MM.1S (cell line): ENCODE measurements at regions not wholly inside any gene's neighbourhood (a gene's known extent, or its start where the extent isn't known, plus 50 kb on each side); places are given as distances from the start of the nearest gene placed in this dataset.

Experiments
- DNase-seq: peaks from one replicate; pipeline ENCODE4 v3.0.0-alpha.2; 2015
- H2AFZ ChIP-seq: fragments of 300-600 bp; sonication (generic); 2 replicates; pipeline ENCODE4 v1.6.0; 2016; ENCODE audit warnings: antibody characterized with exemption, low read length
- H3F3A ChIP-seq: fragments of 300-600 bp; sonication (generic); 2 replicates; pipeline ENCODE4 v1.6.1; 2016; ENCODE audit warnings: mild to moderate bottlenecking, antibody characterized with exemption, low read length, moderate library complexity, mixed read lengths; ENCODE audit not compliant: insufficient read depth
- H3K27ac ChIP-seq: fragments of 300-600 bp; sonication (generic); 2 replicates; pipeline ENCODE4 v1.5.1; 2016; ENCODE audit warnings: mild to moderate bottlenecking, low read length
- H3K27me3 ChIP-seq: fragments of 300-600 bp; sonication (generic); replicated peaks from 2 replicates; pipeline ENCODE4 v1.6.0; 2016; ENCODE audit warnings: low read length; ENCODE audit not compliant: insufficient read depth
- H3K36me3 ChIP-seq: fragments of 300-600 bp; sonication (generic); replicated peaks from 2 replicates; pipeline ENCODE4 v1.6.1; 2016; ENCODE audit warnings: mild to moderate bottlenecking, low read length, mixed read lengths; ENCODE audit not compliant: insufficient read depth
- H3K4me1 ChIP-seq: fragments of 300-600 bp; sonication (generic); 2 replicates; pipeline ENCODE4 v1.6.1; 2016; ENCODE audit warnings: low read length, mixed read lengths
- H3K4me2 ChIP-seq: fragments of 300-600 bp; sonication (generic); 2 replicates; pipeline ENCODE4 v1.6.0; 2016; ENCODE audit warnings: low read depth, low read length
- H3K4me3 ChIP-seq: fragments of 300-600 bp; sonication (generic); 2 replicates; pipeline ENCODE4 v1.5.1; 2016; ENCODE audit warnings: low read length, mixed read lengths
- H3K79me2 ChIP-seq: fragments of 300-600 bp; sonication (generic); 2 replicates; pipeline ENCODE4 v1.6.1; 2016; ENCODE audit warnings: mixed run types, low read length, mixed read lengths
- H3K9ac ChIP-seq: fragments of 300-600 bp; sonication (generic); 2 replicates; pipeline ENCODE4 v1.6.1; 2016; ENCODE audit warnings: low read length, mixed read lengths
- H3K9me2 ChIP-seq: fragments of 300-600 bp; sonication (generic); replicated peaks from 2 replicates; pipeline ENCODE4 v1.6.1; 2016; ENCODE audit warnings: mild to moderate bottlenecking, low read length, mixed read lengths; ENCODE audit not compliant: insufficient read depth
- H3K9me3 ChIP-seq: fragments of 300-600 bp; sonication (generic); replicated peaks from 2 replicates; pipeline ENCODE4 v1.6.1; 2016; ENCODE audit warnings: mild to moderate bottlenecking, low read length, mixed read lengths; ENCODE audit not compliant: insufficient read depth
- H4K20me1 ChIP-seq: fragments of 300-600 bp; sonication (generic); 2 replicates; pipeline ENCODE4 v1.6.1; 2016; ENCODE audit warnings: mild to moderate bottlenecking, low read length, moderate library complexity, mixed read lengths; ENCODE audit not compliant: insufficient read depth
- EZH2 ChIP-seq: fragments of 300-600 bp; sonication (generic); optimal IDR thresholded peaks from 2 replicates; pipeline ENCODE3; 2017; ENCODE audit warnings: low read depth, mild to moderate bottlenecking, antibody characterized with exemption, low read length, mixed read lengths
- EZH2phosphoT487 ChIP-seq: fragments of 300-600 bp; sonication (generic); IDR thresholded peaks from 2 replicates; pipeline ENCODE4 v1.6.1; 2018; ENCODE audit warnings: antibody characterized with exemption, low read length
- TF ChIP-seq, protein P1 (sequence below): fragments of 300-600 bp; sonication (generic); IDR thresholded peaks from 2 replicates; pipeline ENCODE4 v1.5.1; 2016; ENCODE audit warnings: antibody characterized with exemption, low read length, mixed read lengths

DNA sequence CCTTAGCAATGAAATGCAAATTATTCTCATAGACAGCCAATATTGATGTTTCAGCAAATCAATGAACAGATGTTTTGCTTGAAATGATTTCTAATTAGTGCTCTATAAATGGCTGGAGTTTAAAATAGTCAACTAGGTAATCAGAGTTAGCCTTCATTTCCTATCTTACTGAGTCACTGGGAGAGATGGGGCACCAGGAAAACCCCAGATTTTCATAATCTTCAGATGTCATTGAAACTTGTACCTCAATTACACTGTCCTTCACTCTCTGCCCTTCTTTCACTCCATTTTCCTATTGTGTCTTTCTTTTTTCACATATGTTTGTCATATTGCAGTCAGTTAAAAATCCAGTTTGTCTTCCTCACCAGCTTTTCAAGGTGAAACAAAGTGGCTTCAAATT is 92.7 kb downstream of the C12orf75 start:
- 0 out of 2 replicates have a peak, but pooled peaks cover 13% of the 10 kb centered on the region for H3K4me1 ChIP-seq
- TF ChIP-seq EZH2 (no peak), EZH2phosphoT487 (no peak)
- TF ChIP-seq, protein P1, sequence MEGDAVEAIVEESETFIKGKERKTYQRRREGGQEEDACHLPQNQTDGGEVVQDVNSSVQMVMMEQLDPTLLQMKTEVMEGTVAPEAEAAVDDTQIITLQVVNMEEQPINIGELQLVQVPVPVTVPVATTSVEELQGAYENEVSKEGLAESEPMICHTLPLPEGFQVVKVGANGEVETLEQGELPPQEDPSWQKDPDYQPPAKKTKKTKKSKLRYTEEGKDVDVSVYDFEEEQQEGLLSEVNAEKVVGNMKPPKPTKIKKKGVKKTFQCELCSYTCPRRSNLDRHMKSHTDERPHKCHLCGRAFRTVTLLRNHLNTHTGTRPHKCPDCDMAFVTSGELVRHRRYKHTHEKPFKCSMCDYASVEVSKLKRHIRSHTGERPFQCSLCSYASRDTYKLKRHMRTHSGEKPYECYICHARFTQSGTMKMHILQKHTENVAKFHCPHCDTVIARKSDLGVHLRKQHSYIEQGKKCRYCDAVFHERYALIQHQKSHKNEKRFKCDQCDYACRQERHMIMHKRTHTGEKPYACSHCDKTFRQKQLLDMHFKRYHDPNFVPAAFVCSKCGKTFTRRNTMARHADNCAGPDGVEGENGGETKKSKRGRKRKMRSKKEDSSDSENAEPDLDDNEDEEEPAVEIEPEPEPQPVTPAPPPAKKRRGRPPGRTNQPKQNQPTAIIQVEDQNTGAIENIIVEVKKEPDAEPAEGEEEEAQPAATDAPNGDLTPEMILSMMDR, result no peak
- H3K27ac ChIP-seq, result no peak overlapping the region

DNA sequence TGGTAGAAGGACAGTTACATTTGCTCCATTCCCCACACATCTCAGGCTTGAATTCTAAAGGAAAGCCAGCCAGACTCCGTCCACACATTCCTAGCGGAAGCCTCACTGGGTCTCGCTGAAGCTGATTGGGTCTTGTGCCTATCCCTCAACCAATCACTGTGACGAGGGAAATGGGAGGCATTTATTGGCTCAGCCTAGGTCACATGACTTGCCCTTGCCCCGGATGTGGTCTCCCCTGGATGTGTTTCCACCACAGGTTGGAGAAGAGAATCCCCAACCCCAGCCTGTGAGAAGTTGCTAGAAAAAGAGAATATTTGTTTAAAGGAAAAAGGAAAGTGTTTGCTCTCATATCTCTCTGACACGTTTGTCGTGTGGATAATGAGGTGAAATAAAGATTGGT is 93.4 kb downstream of the C12orf75 start:
- no peaks in the 10 kb centered on the region for H3K9me2 ChIP-seq
- H3K9me3 ChIP-seq, result no peaks in the 10 kb centered on the region
- H3K9ac ChIP-seq, result no peak overlapping the region
- H3K27me3 ChIP-seq, result no peaks in the 10 kb centered on the region
- H3K36me3 ChIP-seq, result no peaks in the 10 kb centered on the region
- no peak for DNase-seq
- H3K79me2 ChIP-seq, result no peaks in the 10 kb centered on the region
- 0 out of 2 replicates have a peak, but pooled peaks cover 4% of the 10 kb centered on the region for H3F3A ChIP-seq
- no peak overlapping the region for H2AFZ ChIP-seq
- H3K4me2 ChIP-seq, result no peak overlapping the region
- H3K4me1 ChIP-seq, result 0 out of 2 replicates have a peak, but pooled peaks cover 13% of the 10 kb centered on the region
- H4K20me1 ChIP-seq, result no peaks in the 10 kb centered on the region
- no peak for TF ChIP-seq EZH2
- TF ChIP-seq, protein P1, result no peak
- TF ChIP-seq EZH2phosphoT487, result no peak
- H3K27ac ChIP-seq, result no peak overlapping the region
- no peak overlapping the region for H3K4me3 ChIP-seq

More for the DNA sequence above, 92.7 kb downstream of the C12orf75 start:
- H2AFZ ChIP-seq, result no peak overlapping the region
- no peaks in the 10 kb centered on the region for H3K36me3 ChIP-seq
- H4K20me1 ChIP-seq, result no peaks in the 10 kb centered on the region
- H3K9me2 ChIP-seq, result no peaks in the 10 kb centered on the region
- no peak overlapping the region for H3K4me3 ChIP-seq
- no peaks in the 10 kb centered on the region for H3K79me2 ChIP-seq
- H3K4me2 ChIP-seq, result no peak overlapping the region
- no peaks in the 10 kb centered on the region for H3K27me3 ChIP-seq
- no peak for DNase-seq
- no peak overlapping the region for H3K9ac ChIP-seq
- no peaks in the 10 kb centered on the region for H3K9me3 ChIP-seq
- 0 out of 2 replicates have a peak, but pooled peaks cover 4% of the 10 kb centered on the region for H3F3A ChIP-seq

DNA sequence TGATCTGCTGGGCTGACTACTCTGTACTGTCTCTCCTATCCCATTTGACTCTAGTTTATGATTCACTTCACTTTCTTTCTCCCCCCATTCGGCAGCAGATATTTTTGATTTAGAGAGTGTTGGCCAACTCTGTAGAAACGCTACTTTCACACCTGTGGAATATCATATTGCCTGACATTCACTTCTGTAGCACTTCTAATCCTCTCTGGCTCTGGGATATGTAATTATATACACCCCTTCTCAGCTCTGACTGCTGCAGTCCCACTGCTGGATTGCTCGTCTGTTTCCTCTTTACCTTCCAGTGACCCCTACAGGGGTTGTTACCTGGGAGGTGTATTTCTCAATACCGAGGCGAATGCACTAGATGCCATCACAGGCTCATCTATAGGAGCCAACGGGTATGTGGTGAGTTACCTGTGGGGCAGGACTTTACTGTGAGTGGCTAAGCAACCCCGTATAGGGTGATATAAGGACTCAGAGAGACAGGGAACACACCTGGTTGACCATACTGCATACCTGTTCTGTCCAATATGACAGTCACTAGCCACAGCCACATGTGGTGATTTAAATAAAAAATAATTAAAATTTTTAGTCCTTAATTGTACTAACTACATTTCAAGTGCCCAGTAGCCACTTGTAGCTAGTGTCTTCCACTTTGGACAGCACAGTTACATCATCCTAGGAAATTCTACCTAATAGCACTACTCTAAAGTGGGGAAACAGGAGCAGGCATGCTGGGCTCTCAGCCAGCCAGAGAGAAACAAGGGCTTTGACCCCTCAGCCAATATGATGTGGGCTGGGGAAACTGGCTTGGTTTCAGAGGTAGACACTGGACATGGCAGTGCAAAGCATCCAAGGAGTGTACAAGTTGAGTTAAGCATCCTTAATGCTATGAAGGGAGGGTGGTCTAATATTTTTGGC is 95.0 kb downstream of the C12orf75 start:
- H3F3A ChIP-seq, result 0 out of 2 replicates have a peak, but pooled peaks cover 4% of the 10 kb centered on the region
- H4K20me1 ChIP-seq, result no peaks in the 10 kb centered on the region
- H3K4me3 ChIP-seq, result no peak overlapping the region
- TF ChIP-seq, protein P1, result no peak
- no peak for TF ChIP-seq EZH2phosphoT487
- H2AFZ ChIP-seq, result no peak overlapping the region
- no peaks in the 10 kb centered on the region for H3K9me3 ChIP-seq
- 0 out of 2 replicates have a peak, but pooled peaks cover 13% of the 10 kb centered on the region for H3K4me1 ChIP-seq
- no peak overlapping the region for H3K9ac ChIP-seq
- no peaks in the 10 kb centered on the region for H3K79me2 ChIP-seq
- DNase-seq, result no peak
- H3K27ac ChIP-seq, result no peak overlapping the region
- H3K4me2 ChIP-seq, result no peak overlapping the region
- H3K36me3 ChIP-seq, result no peaks in the 10 kb centered on the region
- H3K27me3 ChIP-seq, result no peaks in the 10 kb centered on the region
- H3K9me2 ChIP-seq, result no peaks in the 10 kb centered on the region
